ENCODE measurements at regions not wholly inside any gene's neighbourhood (a gene's known extent, or its start where the extent isn't known, plus 50 kb on each side); places are given as distances from the start of the nearest gene placed in this dataset.

- TF ChIP-seq, protein P1, sequence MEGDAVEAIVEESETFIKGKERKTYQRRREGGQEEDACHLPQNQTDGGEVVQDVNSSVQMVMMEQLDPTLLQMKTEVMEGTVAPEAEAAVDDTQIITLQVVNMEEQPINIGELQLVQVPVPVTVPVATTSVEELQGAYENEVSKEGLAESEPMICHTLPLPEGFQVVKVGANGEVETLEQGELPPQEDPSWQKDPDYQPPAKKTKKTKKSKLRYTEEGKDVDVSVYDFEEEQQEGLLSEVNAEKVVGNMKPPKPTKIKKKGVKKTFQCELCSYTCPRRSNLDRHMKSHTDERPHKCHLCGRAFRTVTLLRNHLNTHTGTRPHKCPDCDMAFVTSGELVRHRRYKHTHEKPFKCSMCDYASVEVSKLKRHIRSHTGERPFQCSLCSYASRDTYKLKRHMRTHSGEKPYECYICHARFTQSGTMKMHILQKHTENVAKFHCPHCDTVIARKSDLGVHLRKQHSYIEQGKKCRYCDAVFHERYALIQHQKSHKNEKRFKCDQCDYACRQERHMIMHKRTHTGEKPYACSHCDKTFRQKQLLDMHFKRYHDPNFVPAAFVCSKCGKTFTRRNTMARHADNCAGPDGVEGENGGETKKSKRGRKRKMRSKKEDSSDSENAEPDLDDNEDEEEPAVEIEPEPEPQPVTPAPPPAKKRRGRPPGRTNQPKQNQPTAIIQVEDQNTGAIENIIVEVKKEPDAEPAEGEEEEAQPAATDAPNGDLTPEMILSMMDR (IDR thresholded peaks at IDR 0.05): no peak
- TF ChIP-seq POLR2A (IDR thresholded peaks at IDR 0.05): no peak
These were observed 428.5 kb downstream of the CCDC91 start for GRCh38 chr12:28618772-28619171.

Measured in esophagus squamous epithelium (tissue), 4 donors.